ENCODE measurements at regions not wholly inside any gene's neighbourhood (a gene's known extent, or its start where the extent isn't known, plus 50 kb on each side); places are given as distances from the start of the nearest gene placed in this dataset.

DNA sequence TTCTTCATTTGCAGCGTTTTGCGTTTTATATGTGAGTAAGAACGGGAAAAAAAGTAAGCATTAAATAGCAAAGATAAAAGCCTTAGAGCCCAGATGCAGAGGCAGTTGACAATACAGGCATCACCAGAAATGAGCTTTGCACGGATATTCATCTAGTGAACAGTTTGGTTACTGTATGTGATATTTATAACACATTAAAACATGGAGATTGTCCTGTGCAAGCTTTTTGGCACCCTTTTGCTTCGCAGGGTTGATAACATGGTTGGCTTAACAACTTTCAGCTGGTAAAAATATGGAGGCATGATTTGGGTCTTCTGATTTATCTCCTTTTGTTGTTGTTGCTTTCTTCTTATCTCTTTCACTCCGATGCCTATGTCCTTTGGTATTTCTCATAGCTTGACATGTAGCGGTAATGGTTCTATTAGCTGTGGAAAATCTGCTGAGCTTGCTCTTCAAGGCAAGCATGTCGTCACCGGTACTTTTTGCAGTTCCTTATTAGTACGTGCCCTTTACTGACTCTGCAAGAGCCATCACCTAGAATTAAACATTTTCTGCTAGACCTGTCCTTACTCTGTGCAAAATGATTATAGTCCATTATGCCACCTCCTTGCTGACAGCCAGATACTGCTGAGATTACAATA is 102.9 kb downstream of the PCDH7 start:
- TF ChIP-seq POLR2A (IDR thresholded peaks at IDR 0.05; ENCODE audit: low read length) (no peak), GATA1 (IDR thresholded peaks at IDR 0.05; ENCODE audit: low read depth, low read length) (no peak)
